ENCODE measurements at regions not wholly inside any gene's neighbourhood (a gene's known extent, or its start where the extent isn't known, plus 50 kb on each side); places are given as distances from the start of the nearest gene placed in this dataset.

GRCh38 chr6:140353536-140353935 is 979.1 kb upstream of the CITED2 start:
- TF ChIP-seq CTCF (IDR thresholded peaks at IDR 0.05) (no peak), POLR2A (IDR thresholded peaks at IDR 0.05) (no peak)
